ENCODE measurements at regions not wholly inside any gene's neighbourhood (a gene's known extent, or its start where the extent isn't known, plus 50 kb on each side); places are given as distances from the start of the nearest gene placed in this dataset.

- H3K27me3 Mint-ChIP-seq = peaks cover 46% of the 10 kb centered on the region
- no peak overlapping the region for H3K4me3 Mint-ChIP-seq
- H3K4me1 Mint-ChIP-seq (ENCODE audit: unreplicated experiment) = no peaks in the 10 kb centered on the region
- no peak for DNase-seq (ENCODE audit: extremely low spot score, unreplicated experiment)
- H3K36me3 Mint-ChIP-seq = no peaks in the 10 kb centered on the region
- TF ChIP-seq, protein P1, sequence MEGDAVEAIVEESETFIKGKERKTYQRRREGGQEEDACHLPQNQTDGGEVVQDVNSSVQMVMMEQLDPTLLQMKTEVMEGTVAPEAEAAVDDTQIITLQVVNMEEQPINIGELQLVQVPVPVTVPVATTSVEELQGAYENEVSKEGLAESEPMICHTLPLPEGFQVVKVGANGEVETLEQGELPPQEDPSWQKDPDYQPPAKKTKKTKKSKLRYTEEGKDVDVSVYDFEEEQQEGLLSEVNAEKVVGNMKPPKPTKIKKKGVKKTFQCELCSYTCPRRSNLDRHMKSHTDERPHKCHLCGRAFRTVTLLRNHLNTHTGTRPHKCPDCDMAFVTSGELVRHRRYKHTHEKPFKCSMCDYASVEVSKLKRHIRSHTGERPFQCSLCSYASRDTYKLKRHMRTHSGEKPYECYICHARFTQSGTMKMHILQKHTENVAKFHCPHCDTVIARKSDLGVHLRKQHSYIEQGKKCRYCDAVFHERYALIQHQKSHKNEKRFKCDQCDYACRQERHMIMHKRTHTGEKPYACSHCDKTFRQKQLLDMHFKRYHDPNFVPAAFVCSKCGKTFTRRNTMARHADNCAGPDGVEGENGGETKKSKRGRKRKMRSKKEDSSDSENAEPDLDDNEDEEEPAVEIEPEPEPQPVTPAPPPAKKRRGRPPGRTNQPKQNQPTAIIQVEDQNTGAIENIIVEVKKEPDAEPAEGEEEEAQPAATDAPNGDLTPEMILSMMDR (conservative IDR thresholded peaks at IDR 0.05) = no peak
- peaks cover 4% of the 10 kb centered on the region for H3K9me3 Mint-ChIP-seq
- H3K27ac Mint-ChIP-seq = no peak overlapping the region
Observed at GRCh38 chr15:61558172-61559136, 329.4 kb upstream of the RORA start.

- Mint-ChIP-seq H3K9me3 (peaks cover under 1% of the 10 kb centered on the region), H3K36me3 (no peaks in the 10 kb centered on the region), H3K4me1 (ENCODE audit: unreplicated experiment) (no peaks in the 10 kb centered on the region), H3K27me3 (peaks cover 35% of the 10 kb centered on the region), H3K4me3 (no peak overlapping the region), H3K27ac (no peak overlapping the region)
- DNase-seq (ENCODE audit: extremely low spot score, unreplicated experiment) = no peak
- TF ChIP-seq, protein P1 (conservative IDR thresholded peaks at IDR 0.05) = no peak
Observed at GRCh38 chr15:61556037-61556648, 327.0 kb upstream of the RORA start.

- TF ChIP-seq, protein P1 (conservative IDR thresholded peaks at IDR 0.05) = no peak
- Mint-ChIP-seq H3K4me3 (no peak overlapping the region), H3K36me3 (no peaks in the 10 kb centered on the region), H3K9me3 (no peaks in the 10 kb centered on the region), H3K27ac (no peak overlapping the region), H3K4me1 (ENCODE audit: unreplicated experiment) (no peaks in the 10 kb centered on the region), H3K27me3 (peaks cover 4% of the 10 kb centered on the region)
- no peak for DNase-seq (ENCODE audit: extremely low spot score, unreplicated experiment)
Observed at GRCh38 chr15:61549727-61550126, 320.6 kb upstream of the RORA start.

DNA sequence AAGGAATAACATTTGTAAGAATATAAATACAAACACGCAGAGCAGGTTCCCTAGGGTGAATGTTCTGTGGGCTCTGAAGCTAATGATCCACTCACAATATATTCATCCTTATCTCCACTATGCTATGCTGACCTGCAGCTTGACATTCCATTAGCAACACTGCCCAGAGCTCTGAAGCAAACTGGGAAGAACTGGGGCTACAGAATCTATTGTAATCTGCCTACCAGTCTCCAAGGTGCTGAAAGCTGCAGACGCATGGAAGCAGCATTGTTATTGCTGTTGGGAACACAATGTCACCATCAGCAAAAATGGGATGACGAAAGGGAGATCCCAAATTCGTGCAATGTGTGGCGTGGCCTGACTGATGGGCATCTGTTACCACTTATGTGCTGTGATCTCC is 316.7 kb upstream of the RORA start:
- DNase-seq (ENCODE audit: extremely low spot score, unreplicated experiment) = no peak
- no peaks in the 10 kb centered on the region for H3K36me3 Mint-ChIP-seq
- TF ChIP-seq, protein P1 (conservative IDR thresholded peaks at IDR 0.05) = no peak
- no peaks in the 10 kb centered on the region for H3K4me1 Mint-ChIP-seq (ENCODE audit: unreplicated experiment)
- H3K9me3 Mint-ChIP-seq = no peaks in the 10 kb centered on the region
- peaks cover 6% of the 10 kb centered on the region for H3K27me3 Mint-ChIP-seq
- H3K27ac Mint-ChIP-seq = no peak overlapping the region
- no peak overlapping the region for H3K4me3 Mint-ChIP-seq

GRCh38 chr15:61541516-61541915 is 312.4 kb upstream of the RORA start:
- no peak overlapping the region for H3K4me3 Mint-ChIP-seq
- no peaks in the 10 kb centered on the region for H3K36me3 Mint-ChIP-seq
- no peak for DNase-seq (ENCODE audit: extremely low spot score, unreplicated experiment)
- H3K27ac Mint-ChIP-seq = no peak overlapping the region
- TF ChIP-seq, protein P1 (conservative IDR thresholded peaks at IDR 0.05) = no peak
- peaks cover 23% of the 10 kb centered on the region for H3K27me3 Mint-ChIP-seq
- no peaks in the 10 kb centered on the region for H3K4me1 Mint-ChIP-seq (ENCODE audit: unreplicated experiment)
- H3K9me3 Mint-ChIP-seq = no peaks in the 10 kb centered on the region
